Heart right ventricle (tissue), 16 donors: ENCODE measurements at regions not wholly inside any gene's neighbourhood (a gene's known extent, or its start where the extent isn't known, plus 50 kb on each side); places are given as distances from the start of the nearest gene placed in this dataset.

ENCODE experiments used
- ATAC-seq, 8 donors: fragments of 200-7000 bp; cut with Tn5 transposase; one replicate each; pipeline ENCODE4 v1.9.1; 2020; ENCODE audit warnings: mild to moderate bottlenecking in 8 of 8, moderate library complexity in 8 of 8, moderate number of reproducible peaks in 1 of 8
- DNase-seq, 2 donors: peaks; one replicate each; pipeline ENCODE4 v3.0.0-alpha.2; 2020
- H3K27ac ChIP-seq, 10 donors: fragments of 200-600 bp; sonication (generic) in 2 of 10; one replicate each; pipeline versions ENCODE4 v1.5.0 to v1.8.0; 2020 to 2022; ENCODE audit warnings: mild to moderate bottlenecking in 3 of 10
- H3K27me3 ChIP-seq, 7 donors: fragments of 200-600 bp; one replicate each; pipeline ENCODE4 v1.8.0; 2021 to 2022; ENCODE audit warnings: mild to moderate bottlenecking in 2 of 7
- H3K36me3 ChIP-seq, 9 donors: fragments of 200-600 bp; sonication (generic) in 1 of 9; one replicate each; pipeline versions ENCODE4 v1.5.0 to v1.8.0; 2020 to 2022; ENCODE audit warnings: mild to moderate bottlenecking in 2 of 9
- H3K4me1 ChIP-seq, 9 donors: fragments of 200-600 bp; sonication (generic) in 1 of 9; one replicate each; pipeline versions ENCODE4 v1.5.0 to v1.8.0; 2020 to 2022; ENCODE audit warnings: mild to moderate bottlenecking in 4 of 9
- H3K4me3 ChIP-seq, 10 donors: fragments of 200-600 bp; sonication (generic) in 2 of 10; one replicate each; pipeline versions ENCODE4 v1.5.0 to v1.8.0; 2020 to 2022; ENCODE audit warnings: mild to moderate bottlenecking in 7 of 10, moderate library complexity in 2 of 10
- H3K9me3 ChIP-seq, 11 donors: fragments of 200-600 bp in 10 of 11; sonication (generic) in 2 of 11; one replicate each; pipeline versions ENCODE4 v1.5.0 to v1.8.0; 2013 to 2022; ENCODE audit warnings: mild to moderate bottlenecking in 2 of 11, control low read depth in 1 of 11, moderate library complexity in 1 of 11
- CTCF ChIP-seq, 9 donors: fragments of 200-600 bp; sonication (generic) in 2 of 9; IDR thresholded peaks; one replicate each; pipeline versions ENCODE4 v1.5.0 to v1.8.0; 2021 to 2022; ENCODE audit warnings: antibody characterized with exemption in 9 of 9, mild to moderate bottlenecking in 5 of 9, moderate library complexity in 1 of 9
- WGBS, 2 donors: extraction: QIAGEN DNeasy Blood & Tissue Kit; methylation state at CpG; one replicate each; pipeline ENCODE4 v1.1.7; 2013; ENCODE audit warnings: inconsistent platforms in 1 of 2; 5-methylcytosine and 5-hydroxymethylcytosine counted together
- intact Hi-C, 10 donors: fragments of 100-400 bp; cut with DNase I; formaldehyde crosslinking; loops; one replicate each; pipeline versions ENCODE4 v1.11.1 to v1.14.2; 2022
- donor health status: Arrhythmogenic right ventricular cardiomyopathy.
- donor health status: ischemic (EF 13 %, LVEDD 7.1; RV severe dilation, severe dysfunction).
- donor health status: healthy with polysubstance abuse.
- donor health status: DM: no; HTN: yes; CAD: no.
- donor health status: DM: no; HTN: no; CAD: no.
- donor health status: ischemic (EF 25% LVEDD 6.9; RV normal size, moderate dysfunction).
- donor health status: ischemic (EF 25% LVEDD 5.7; RV mildly dilated, moderate dysfunction).
- donor health status: healthy.
- donor health status: DM: yes; HTN: yes; CAD: no.
- donor health status: Ischemic cardiomyopathy.
- donor health status: ischemic (EF 35%, LVEDD 5.7; RV mildly dilated, moderate dysfunction).
- donor health status: nonischemic (EF 11% LVEDD 7.7; RV severe dilation, severe dysfunction).
- donor health status: DM: yes; HTN: yes; CAD: no.
- donor health status: PGD.
- donor health status: ischemic (EF 29% LVEDD 5.4; RV normal size, mild dysfunction).
- donor health status: nonischemic (EF 23%, LVEDD 6.1; RV moderate dilation, normal function).

GRCh38 chr10:108187408-108188012 lies 1023.0 kb upstream of the SORCS1 start:
- no peak for DNase-seq
- 75 to 89% methylated on average over 3 of the region's 3 CpGs for WGBS, 2 donors
- H3K27me3 ChIP-seq, result no peaks in the 10 kb centered on the region
- H3K4me1 ChIP-seq, result no peaks in the 10 kb centered on the region
- H3K36me3 ChIP-seq, result no peaks in the 10 kb centered on the region
- H3K9me3 ChIP-seq, result peaks cover 0 to 11% (median 0%) of the 10 kb centered on the region in 11 donors
- no peak overlapping the region for H3K4me3 ChIP-seq
- no peak for ATAC-seq
- no peak overlapping the region for H3K27ac ChIP-seq
- intact Hi-C loops, result no loop called here
- TF ChIP-seq CTCF (IDR thresholded peaks at IDR 0.05), result no peak

- Histone ChIP-seq H3K36me3 (no peaks in the 10 kb centered on the region), H3K9me3 (peaks cover 0 to under 1% (median 0%) of the 10 kb centered on the region in 11 donors), H3K4me3 (no peak overlapping the region), H3K27ac (no peak overlapping the region), H3K27me3 (no peaks in the 10 kb centered on the region), H3K4me1 (no peaks in the 10 kb centered on the region)
- no peak for ATAC-seq
- no peak for DNase-seq
- no peak for TF ChIP-seq CTCF (IDR thresholded peaks at IDR 0.05)
- WGBS, 2 donors, result 33 to 43% methylated on average over 1 of the region's 1 CpG
- intact Hi-C loops, result no loop called here
These were observed 1019.6 kb upstream of the SORCS1 start for GRCh38 chr10:108184114-108184513.

- Histone ChIP-seq H3K4me1 (no peaks in the 10 kb centered on the region), H3K4me3 (no peak overlapping the region), H3K9me3 (no peaks in the 10 kb centered on the region), H3K36me3 (no peaks in the 10 kb centered on the region), H3K27ac (no peak overlapping the region), H3K27me3 (no peaks in the 10 kb centered on the region)
- intact Hi-C loops, result no loop called here
- no peak for TF ChIP-seq CTCF (IDR thresholded peaks at IDR 0.05)
- DNase-seq (no peak), ATAC-seq (no peak)
- WGBS, 2 donors, result 65 to 72% methylated on average over 2 of the region's 2 CpGs
These were observed 1016.4 kb upstream of the SORCS1 start for GRCh38 chr10:108180878-108181277.

GRCh38 chr10:108169846-108170245 lies 1005.3 kb upstream of the SORCS1 start:
- ATAC-seq (no peak), DNase-seq (no peak)
- H3K4me1 ChIP-seq, result no peaks in the 10 kb centered on the region
- intact Hi-C loops, result no loop called here
- H3K9me3 ChIP-seq, result peaks cover 0 to 3% (median 0%) of the 10 kb centered on the region in 11 donors
- H3K36me3 ChIP-seq, result no peaks in the 10 kb centered on the region
- 44 to 59% methylated on average over 1 of the region's 1 CpG for WGBS, 2 donors
- no peak for TF ChIP-seq CTCF (IDR thresholded peaks at IDR 0.05)
- no peak overlapping the region for H3K27ac ChIP-seq
- H3K27me3 ChIP-seq, result no peaks in the 10 kb centered on the region
- H3K4me3 ChIP-seq, result no peak overlapping the region
